HEK293 (cell line): ENCODE measurements at regions not wholly inside any gene's neighbourhood (a gene's known extent, or its start where the extent isn't known, plus 50 kb on each side); places are given as distances from the start of the nearest gene placed in this dataset.

Source experiments
- CTCF ChIA-PET: fragments of 350-600 bp; formaldehyde crosslinking; extraction: SDS; loops from one replicate; lab custom pipeline; 2021; ENCODE audit warnings: antibody characterized with exemption; lab: Yijun Ruan, JAX
- POLR2A ChIA-PET: fragments of 300-600 bp; formaldehyde crosslinking; extraction: SDS; loops from one replicate; lab custom pipeline; 2020; ENCODE audit warnings: antibody characterized with exemption, inconsistent platforms; lab: Yijun Ruan, JAX
- H3K27ac ChIP-seq: fragments of 200-500 bp; sonication (Bioruptor generic); 2 replicates; pipeline ENCODE4 v1.5.1; 2014; ENCODE audit warnings: low read depth, low read length, control low read depth, inconsistent platforms; ENCODE audit errors: extremely low read depth
- H3K36me3 ChIP-seq, 2 experiments: fragments of 200-500 bp in 1 of 2; sonication (Bioruptor generic) in 1 of 2; 1 replicate in 1 of 2; 2 replicates in 1 of 2; pipeline ENCODE4 v1.5.1; 2014 to 2017; ENCODE audit warnings: inconsistent platforms in 2 of 2, low read length in 2 of 2; ENCODE audit not compliant: control insufficient read depth in 2 of 2, insufficient read depth in 1 of 2
- H3K4me1 ChIP-seq: fragments of 200-500 bp; sonication (Bioruptor generic); 2 replicates; pipeline ENCODE4 v1.5.1; 2014; ENCODE audit warnings: mild to moderate bottlenecking, low read length, inconsistent platforms; ENCODE audit not compliant: control insufficient read depth, insufficient read depth
- H3K4me3 ChIP-seq: 2 replicates; pipeline ENCODE4 v1.5.1; 2011; ENCODE audit warnings: low read depth, mild to moderate bottlenecking, control low read depth, low read length, moderate library complexity
- H3K9me3 ChIP-seq: fragments of 200-500 bp; sonication (Bioruptor generic); 2 replicates; pipeline ENCODE4 v1.5.1; 2014; ENCODE audit warnings: low read depth, low read length, inconsistent platforms; ENCODE audit not compliant: control insufficient read depth, insufficient read depth
- ATF2 ChIP-seq: fragments of 450-650 bp; formaldehyde crosslinking; IDR thresholded peaks from 2 replicates; pipeline ENCODE4 v1.5.1; 2016; ENCODE audit warnings: missing biosample characterization, missing genetic modification characterization, low read depth
- KLF1 ChIP-seq: fragments of 450-650 bp; formaldehyde crosslinking; IDR thresholded peaks from 2 replicates; pipeline ENCODE4 v1.5.1; 2016; ENCODE audit warnings: missing biosample characterization, missing genetic modification characterization
- WT1 ChIP-seq: fragments of 450-650 bp; formaldehyde crosslinking; IDR thresholded peaks from 2 replicates; pipeline ENCODE4 v1.5.1; 2016; ENCODE audit warnings: missing biosample characterization, missing genetic modification characterization
- ZFP3 ChIP-seq: fragments of 450-650 bp; formaldehyde crosslinking; IDR thresholded peaks from 2 replicates; pipeline ENCODE4 v1.5.1; 2016; ENCODE audit warnings: low read depth, missing biosample characterization, missing genetic modification characterization
- ZFP41 ChIP-seq: fragments of 450-650 bp; formaldehyde crosslinking; IDR thresholded peaks from 2 replicates; pipeline ENCODE4 v1.5.1; 2016; ENCODE audit warnings: missing biosample characterization, missing genetic modification characterization, borderline replicate concordance
- ZNF169 ChIP-seq: fragments of 450-650 bp; formaldehyde crosslinking; IDR thresholded peaks from 2 replicates; pipeline ENCODE4 v1.5.1; 2016; ENCODE audit warnings: missing biosample characterization, missing genetic modification characterization
- ZNF202 ChIP-seq: fragments of 450-650 bp; formaldehyde crosslinking; IDR thresholded peaks from 2 replicates; pipeline ENCODE4 v1.5.1; 2016; ENCODE audit warnings: missing biosample characterization, missing genetic modification characterization, borderline replicate concordance
- ZNF221 ChIP-seq: fragments of 450-650 bp; formaldehyde crosslinking; IDR thresholded peaks from 2 replicates; pipeline ENCODE4 v1.5.1; 2017; ENCODE audit warnings: missing biosample characterization, missing genetic modification characterization, borderline replicate concordance
- ZNF274 ChIP-seq, 2 experiments: fragments of 200-500 bp in 1 of 2; fragments of 450-650 bp in 1 of 2; sonication (Bioruptor generic) in 1 of 2; formaldehyde crosslinking in 1 of 2; IDR thresholded peaks; 2 replicates each; pipeline versions ENCODE4 v1.5.1 to v1.6.1; 2014 to 2016; ENCODE audit warnings: borderline replicate concordance in 1 of 2, inconsistent platforms in 1 of 2, low read length in 1 of 2, missing biosample characterization in 1 of 2, missing genetic modification characterization in 1 of 2
- ZNF335 ChIP-seq: fragments of 450-650 bp; formaldehyde crosslinking; conservative IDR thresholded peaks from 2 replicates; pipeline ENCODE4 v1.5.1; 2016; ENCODE audit warnings: missing biosample characterization, missing genetic modification characterization
- ZNF423 ChIP-seq: fragments of 450-650 bp; formaldehyde crosslinking; IDR thresholded peaks from 2 replicates; pipeline ENCODE4 v1.5.1; 2016; ENCODE audit warnings: missing biosample characterization, missing genetic modification characterization
- ZNF433 ChIP-seq: fragments of 450-650 bp; formaldehyde crosslinking; IDR thresholded peaks from 2 replicates; pipeline ENCODE4 v1.5.1; 2016; ENCODE audit warnings: missing biosample characterization, missing genetic modification characterization, low read depth
- ZNF501 ChIP-seq: fragments of 450-650 bp; formaldehyde crosslinking; IDR thresholded peaks from 2 replicates; pipeline ENCODE4 v1.5.1; 2016; ENCODE audit warnings: missing biosample characterization, missing genetic modification characterization
- ZNF521 ChIP-seq: fragments of 450-650 bp; formaldehyde crosslinking; IDR thresholded peaks from 2 replicates; pipeline ENCODE4 v1.5.1; 2017; ENCODE audit warnings: missing biosample characterization, mild to moderate bottlenecking, missing genetic modification characterization
- ZNF529 ChIP-seq: fragments of 450-650 bp; formaldehyde crosslinking; IDR thresholded peaks from 2 replicates; pipeline ENCODE4 v1.5.1; 2017; ENCODE audit warnings: missing genetic modification characterization, missing biosample characterization; ENCODE audit not compliant: insufficient replicate concordance
- ZNF544 ChIP-seq: fragments of 450-650 bp; formaldehyde crosslinking; IDR thresholded peaks from 2 replicates; pipeline ENCODE4 v1.5.0; 2017; ENCODE audit warnings: missing biosample characterization, missing genetic modification characterization
- ZNF555 ChIP-seq: fragments of 450-650 bp; formaldehyde crosslinking; conservative IDR thresholded peaks from 2 replicates; pipeline ENCODE4 v1.5.1; 2017; ENCODE audit warnings: missing biosample characterization, mild to moderate bottlenecking, missing genetic modification characterization, inconsistent platforms
- ZNF585B ChIP-seq: fragments of 450-650 bp; formaldehyde crosslinking; IDR thresholded peaks from 2 replicates; pipeline ENCODE4 v1.5.1; 2016; ENCODE audit warnings: missing biosample characterization, missing genetic modification characterization
- ZNF610 ChIP-seq: fragments of 450-650 bp; formaldehyde crosslinking; IDR thresholded peaks from 2 replicates; pipeline ENCODE4 v1.5.1; 2016; ENCODE audit warnings: missing biosample characterization, missing genetic modification characterization, borderline replicate concordance
- ZNF654 ChIP-seq: fragments of 450-650 bp; formaldehyde crosslinking; IDR thresholded peaks from 2 replicates; pipeline ENCODE4 v1.5.1; 2016; ENCODE audit warnings: low read depth, missing biosample characterization, missing genetic modification characterization
- ZNF660 ChIP-seq: fragments of 450-650 bp; IDR thresholded peaks from 2 replicates; pipeline ENCODE4 v1.5.1; 2018; ENCODE audit warnings: missing biosample characterization, mild to moderate bottlenecking, missing genetic modification characterization
- ZNF664 ChIP-seq: fragments of 450-650 bp; formaldehyde crosslinking; IDR thresholded peaks from 2 replicates; pipeline ENCODE4 v1.5.1; 2016; ENCODE audit warnings: missing biosample characterization, missing genetic modification characterization
- ZNF707 ChIP-seq: fragments of 450-650 bp; formaldehyde crosslinking; IDR thresholded peaks from 2 replicates; pipeline ENCODE4 v1.5.1; 2016; ENCODE audit warnings: missing biosample characterization, missing genetic modification characterization
- ZNF747 ChIP-seq: fragments of 450-650 bp; formaldehyde crosslinking; IDR thresholded peaks from 2 replicates; pipeline ENCODE4 v1.5.1; 2016; ENCODE audit warnings: missing biosample characterization, missing genetic modification characterization
- ZXDB ChIP-seq: fragments of 450-650 bp; formaldehyde crosslinking; IDR thresholded peaks from 2 replicates; pipeline ENCODE4 v1.5.1; 2016; ENCODE audit warnings: missing biosample characterization, missing genetic modification characterization
- TF ChIP-seq, protein P1 (sequence below): fragments of 450-650 bp; formaldehyde crosslinking; IDR thresholded peaks from 2 replicates; pipeline ENCODE4 v1.5.1; 2016; ENCODE audit warnings: missing biosample characterization, missing genetic modification characterization
- TF ChIP-seq, protein P2 (sequence below): fragments of 450-650 bp; formaldehyde crosslinking; IDR thresholded peaks from 2 replicates; pipeline ENCODE4 v1.5.1; 2016; ENCODE audit warnings: missing biosample characterization, missing genetic modification characterization

DNA sequence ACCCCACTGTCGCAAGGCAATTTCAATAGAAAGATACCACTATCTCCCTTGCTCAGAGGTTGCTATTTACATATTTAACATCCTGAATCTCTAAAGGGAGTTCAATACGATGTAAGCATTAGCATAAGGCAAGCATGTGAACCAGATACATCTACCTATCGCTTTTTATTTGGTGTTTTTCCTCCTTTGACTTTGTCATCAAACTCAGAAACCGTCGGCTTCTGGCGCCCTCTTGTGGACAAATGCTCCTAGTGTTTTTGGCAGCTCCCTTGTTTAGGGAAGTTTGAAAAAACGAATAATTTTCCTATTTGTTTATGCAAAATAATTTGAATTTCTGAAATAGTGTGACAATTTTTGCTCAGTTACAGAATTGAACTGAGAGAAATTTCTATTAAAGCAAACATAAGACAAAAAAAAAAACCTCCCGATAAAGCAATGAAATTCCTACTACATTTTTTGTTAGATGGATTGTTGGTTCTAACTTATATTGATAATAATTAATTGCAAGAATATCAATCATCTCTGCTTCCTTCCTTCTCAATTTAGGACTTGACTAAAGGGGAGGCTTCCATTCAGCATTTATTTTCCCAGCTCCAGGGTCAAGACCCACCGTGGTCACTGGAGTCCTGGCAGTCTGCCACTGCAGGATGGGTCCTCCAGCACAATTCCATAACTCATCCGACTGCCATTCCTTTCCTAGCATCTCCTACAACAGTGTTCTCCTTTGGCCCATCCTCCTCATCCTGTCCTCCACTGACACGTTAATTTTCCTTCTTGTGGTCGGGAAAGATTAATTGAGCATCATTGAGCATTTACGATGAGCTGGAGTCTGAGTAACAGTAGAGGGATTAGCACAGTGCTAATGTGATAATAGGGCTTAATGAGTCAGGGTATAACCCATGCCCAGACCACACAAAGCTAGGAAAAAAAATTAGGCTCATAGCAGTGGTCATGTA lies 131.8 kb upstream of the CHD1 start (continued):
- TF ChIP-seq, protein P1, sequence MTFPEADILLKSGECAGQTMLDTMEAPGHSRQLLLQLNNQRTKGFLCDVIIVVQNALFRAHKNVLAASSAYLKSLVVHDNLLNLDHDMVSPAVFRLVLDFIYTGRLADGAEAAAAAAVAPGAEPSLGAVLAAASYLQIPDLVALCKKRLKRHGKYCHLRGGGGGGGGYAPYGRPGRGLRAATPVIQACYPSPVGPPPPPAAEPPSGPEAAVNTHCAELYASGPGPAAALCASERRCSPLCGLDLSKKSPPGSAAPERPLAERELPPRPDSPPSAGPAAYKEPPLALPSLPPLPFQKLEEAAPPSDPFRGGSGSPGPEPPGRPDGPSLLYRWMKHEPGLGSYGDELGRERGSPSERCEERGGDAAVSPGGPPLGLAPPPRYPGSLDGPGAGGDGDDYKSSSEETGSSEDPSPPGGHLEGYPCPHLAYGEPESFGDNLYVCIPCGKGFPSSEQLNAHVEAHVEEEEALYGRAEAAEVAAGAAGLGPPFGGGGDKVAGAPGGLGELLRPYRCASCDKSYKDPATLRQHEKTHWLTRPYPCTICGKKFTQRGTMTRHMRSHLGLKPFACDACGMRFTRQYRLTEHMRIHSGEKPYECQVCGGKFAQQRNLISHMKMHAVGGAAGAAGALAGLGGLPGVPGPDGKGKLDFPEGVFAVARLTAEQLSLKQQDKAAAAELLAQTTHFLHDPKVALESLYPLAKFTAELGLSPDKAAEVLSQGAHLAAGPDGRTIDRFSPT (tag by site-specific recombination) = no peak
- TF ChIP-seq ZNF169 (no peak), ZNF274 (IDR thresholded peaks at IDR 0.05; ENCODE audit: low read length) (no peak), ZNF274 (tag by site-specific recombination; IDR thresholded peaks at IDR 0.05; ENCODE audit: borderline replicate concordance) (no peak), ZNF555 (no peak), ZNF585B (no peak), ZNF423 (tag by site-specific recombination) (no peak), ZNF202 (tag by site-specific recombination) (no peak), ZNF664 (tag by site-specific recombination) (peak; percentile 50; the same call in 1 of the 2 replicates), ATF2 (tag by site-specific recombination) (no peak), ZNF654 (tag by site-specific recombination) (peak; percentile 91), ZNF335 (tag by site-specific recombination) (peak; percentile 55), ZFP3 (tag by site-specific recombination) (no peak), KLF1 (tag by site-specific recombination) (no peak), ZNF501 (tag by site-specific recombination) (no peak), ZXDB (tag by site-specific recombination) (no peak), ZNF660 (0 out of 2 replicates have a peak, but pooled peaks have one; percentile 25)
- TF ChIP-seq, protein P2, sequence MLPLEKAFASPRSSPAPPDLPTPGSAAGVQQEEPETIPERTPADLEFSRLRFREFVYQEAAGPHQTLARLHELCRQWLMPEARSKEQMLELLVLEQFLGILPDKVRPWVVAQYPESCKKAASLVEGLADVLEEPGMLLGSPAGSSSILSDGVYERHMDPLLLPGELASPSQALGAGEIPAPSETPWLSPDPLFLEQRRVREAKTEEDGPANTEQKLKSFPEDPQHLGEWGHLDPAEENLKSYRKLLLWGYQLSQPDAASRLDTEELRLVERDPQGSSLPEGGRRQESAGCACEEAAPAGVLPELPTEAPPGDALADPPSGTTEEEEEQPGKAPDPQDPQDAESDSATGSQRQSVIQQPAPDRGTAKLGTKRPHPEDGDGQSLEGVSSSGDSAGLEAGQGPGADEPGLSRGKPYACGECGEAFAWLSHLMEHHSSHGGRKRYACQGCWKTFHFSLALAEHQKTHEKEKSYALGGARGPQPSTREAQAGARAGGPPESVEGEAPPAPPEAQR = no peak

GRCh38 chr5:99059685-99060084 lies 130.9 kb upstream of the CHD1 start:
- POLR2A ChIA-PET = no interaction called here
- H3K9me3 ChIP-seq = no peaks in the 10 kb centered on the region
- CTCF ChIA-PET = interaction anchor here (0.6 to 5.8 kb wide), 17 partner anchors 14 to 969 kb away, joined by 3 to 39 read pairs (median 5); no protein-coding TSS in a partner anchor
- H3K27ac ChIP-seq = no peak overlapping the region
- H3K4me1 ChIP-seq = no peaks in the 10 kb centered on the region
- H3K4me3 ChIP-seq = no peak overlapping the region
- H3K36me3 ChIP-seq = no peaks in the 10 kb centered on the region
- no peak for TF ChIP-seq ZNF521 (tag by site-specific recombination)
- TF ChIP-seq WT1 (tag by site-specific recombination) = no peak
- no peak for TF ChIP-seq ZNF544 (tag by site-specific recombination)
- TF ChIP-seq ZNF529 (tag by site-specific recombination) = no peak
- TF ChIP-seq ZFP41 (tag by site-specific recombination) = no peak
- TF ChIP-seq ZNF433 (tag by site-specific recombination) = no peak
- no peak for TF ChIP-seq ZNF221 (tag by site-specific recombination)
- no peak for TF ChIP-seq ZNF747 (tag by site-specific recombination)
- TF ChIP-seq ZNF423 (tag by site-specific recombination) = no peak
- TF ChIP-seq ZNF707 (tag by site-specific recombination) = no peak
- TF ChIP-seq ZNF610 = no peak
- no peak for TF ChIP-seq ZNF274 (IDR thresholded peaks at IDR 0.05; ENCODE audit: low read length)
- TF ChIP-seq ZNF274 (tag by site-specific recombination; IDR thresholded peaks at IDR 0.05; ENCODE audit: borderline replicate concordance) = no peak
